ENCODE measurements at regions not wholly inside any gene's neighbourhood (a gene's known extent, or its start where the extent isn't known, plus 50 kb on each side); places are given as distances from the start of the nearest gene placed in this dataset.
"Not testable (repeated sequence)": the region's sequence is repeated elsewhere in the genome, so short reads cannot be mapped to it uniquely, and the experiment has no call there.

DNA sequence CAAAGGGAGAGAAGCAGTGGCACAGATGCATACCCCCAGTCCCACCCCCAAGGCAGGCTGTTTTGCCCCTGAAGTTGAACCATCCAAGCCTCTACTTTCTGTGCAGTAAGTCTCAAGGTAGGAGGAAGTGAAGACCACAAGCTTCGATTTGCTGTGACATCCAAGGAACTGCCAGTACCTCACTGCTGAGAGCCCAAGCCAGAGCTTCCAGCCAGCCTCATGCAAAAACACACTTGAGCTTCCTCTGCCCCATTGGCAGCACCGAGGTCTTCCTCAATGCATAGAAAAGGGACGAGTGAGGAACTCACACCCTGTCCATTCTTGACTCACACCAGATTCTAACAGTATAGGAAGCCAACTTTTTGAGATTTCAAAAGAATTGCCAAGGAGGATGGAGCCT is 311.7 kb downstream of the BCL2L11 start:
- not testable (repeated sequence) for DNase-seq

DNA sequence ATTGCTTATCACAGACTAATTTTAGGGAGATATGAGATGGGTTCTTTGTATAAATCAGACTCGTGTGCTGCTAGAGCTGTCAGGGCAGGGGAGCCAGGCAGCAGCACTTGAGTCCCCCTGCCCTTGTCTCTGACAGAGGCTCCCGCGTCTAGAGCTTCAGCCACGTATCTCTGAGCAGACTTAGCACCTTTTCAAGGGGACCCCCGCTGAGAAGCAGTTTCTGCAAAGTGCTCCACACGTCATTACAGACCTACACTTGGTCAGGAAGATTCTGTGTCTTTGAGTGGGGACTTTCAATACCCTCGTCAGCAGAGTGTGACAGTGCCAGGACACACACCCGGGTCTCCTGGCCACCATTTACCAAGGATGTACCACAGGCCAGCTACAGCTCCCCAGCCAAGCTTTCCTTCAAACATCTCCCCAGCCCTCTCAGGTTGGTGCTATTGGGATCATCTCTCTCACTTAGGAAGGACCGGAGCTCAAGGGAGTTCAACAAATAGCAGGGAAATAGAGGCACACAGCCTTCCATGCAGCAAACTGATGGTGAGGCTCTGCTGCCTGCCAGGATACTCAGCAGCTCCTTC is 312.3 kb downstream of the BCL2L11 start:
- not testable (repeated sequence) for DNase-seq

DNA sequence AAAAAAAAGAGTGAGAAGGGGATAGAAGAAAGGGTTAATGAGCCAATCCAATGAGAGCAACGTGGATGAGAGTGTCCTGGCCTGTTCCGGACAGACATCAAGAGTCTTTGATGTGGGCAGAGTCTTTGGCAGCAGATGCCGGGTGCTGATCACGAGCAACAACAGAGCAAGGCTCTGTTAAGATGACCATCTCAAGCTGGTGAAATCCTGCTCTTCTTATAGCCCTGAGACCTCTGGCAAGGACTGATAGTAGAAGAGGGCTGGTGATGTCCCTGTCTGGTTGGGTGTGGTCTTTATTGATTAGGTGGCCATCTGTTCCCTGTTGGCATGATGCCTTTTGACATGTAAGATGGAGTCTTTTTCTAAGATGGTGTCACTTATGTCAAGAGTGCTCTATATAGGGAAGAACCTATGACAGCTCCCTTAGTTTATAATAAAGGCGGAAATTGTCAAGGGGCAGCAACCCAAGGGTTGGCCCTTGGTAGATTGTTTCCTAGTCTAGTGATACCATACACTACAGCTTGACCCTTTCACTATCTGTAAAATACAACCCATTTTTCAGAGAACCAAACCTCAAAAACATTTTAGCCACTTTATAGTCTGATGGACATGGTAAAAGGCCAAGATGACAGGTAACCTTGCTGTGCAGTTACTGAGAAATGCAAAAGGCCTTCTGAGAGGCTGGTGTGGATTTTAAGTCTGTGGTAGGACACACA is 313.3 kb downstream of the BCL2L11 start:
- DNase-seq: not testable (repeated sequence)

DNA sequence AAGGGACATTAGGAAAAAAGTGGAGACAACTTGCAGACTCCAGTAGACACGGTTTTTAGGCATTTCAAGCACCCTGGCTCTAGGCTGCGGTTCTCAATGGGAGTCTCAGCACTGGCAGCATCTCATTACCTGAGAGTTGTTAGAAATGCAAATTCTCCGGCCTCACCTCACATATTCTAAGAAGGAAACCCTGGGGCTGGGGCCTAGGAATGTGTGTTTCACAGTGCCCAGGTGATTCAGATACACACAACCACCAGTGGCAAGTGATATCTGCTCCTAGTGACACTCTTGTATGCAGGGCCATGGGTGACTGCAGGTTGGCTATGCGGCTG is 313.9 kb downstream of the BCL2L11 start:
- DNase-seq: not testable (repeated sequence)

DNA sequence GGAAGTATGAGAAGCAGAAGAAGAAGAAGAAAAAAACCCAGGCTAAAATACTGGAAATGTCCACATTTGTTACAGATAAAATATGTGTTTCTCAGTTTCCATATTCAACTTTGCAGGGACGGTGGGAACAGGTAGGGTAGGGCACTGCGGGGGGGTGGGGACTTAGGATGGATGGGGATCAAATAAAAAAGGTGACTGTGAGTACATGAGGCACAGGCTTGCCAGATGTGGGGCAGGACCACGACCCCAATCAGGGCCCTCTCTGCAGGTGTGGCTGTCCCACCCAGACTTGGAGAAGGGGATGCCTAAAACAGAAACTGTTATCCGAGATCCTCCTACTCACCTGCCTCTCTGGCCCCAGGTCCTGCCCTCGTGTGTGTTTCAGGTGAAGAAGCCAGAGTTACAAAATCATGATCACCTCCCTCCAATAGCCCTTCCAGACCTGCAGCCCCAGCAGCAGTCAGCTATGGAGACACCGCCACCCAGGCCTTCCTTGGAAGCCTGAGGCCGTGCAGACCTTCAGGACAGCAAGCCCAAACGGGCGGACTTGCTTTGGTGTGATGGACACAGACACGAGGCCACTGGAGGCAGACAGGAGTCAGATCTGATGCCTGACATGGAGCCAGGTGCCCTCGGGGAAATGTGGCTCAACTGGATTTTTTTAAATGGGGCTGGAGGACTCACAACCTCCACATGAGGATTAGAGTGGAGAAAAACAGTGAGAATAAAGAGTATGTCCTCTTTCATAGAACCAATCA is 315.0 kb downstream of the BCL2L11 start:
- DNase-seq: not testable (repeated sequence)

DNA sequence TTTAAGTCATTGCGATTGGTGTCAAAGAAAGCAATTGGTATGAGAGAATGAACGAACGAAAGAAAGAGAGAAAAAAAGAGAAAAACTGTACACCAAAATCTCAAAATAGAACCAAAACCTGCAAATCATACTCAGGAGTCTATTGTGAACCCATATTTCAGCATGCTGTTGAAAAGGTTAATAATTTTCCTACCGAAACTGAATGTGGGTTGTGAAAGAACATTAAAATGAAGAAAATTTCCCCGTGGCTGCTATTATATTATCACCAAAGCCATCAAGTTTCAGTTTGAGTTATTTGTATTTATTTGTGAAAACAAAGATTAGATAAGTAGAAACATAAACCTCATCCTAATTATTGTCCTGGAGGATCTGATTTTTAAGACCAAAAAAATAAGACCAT is 315.7 kb downstream of the BCL2L11 start:
- not testable (repeated sequence) for DNase-seq

DNA sequence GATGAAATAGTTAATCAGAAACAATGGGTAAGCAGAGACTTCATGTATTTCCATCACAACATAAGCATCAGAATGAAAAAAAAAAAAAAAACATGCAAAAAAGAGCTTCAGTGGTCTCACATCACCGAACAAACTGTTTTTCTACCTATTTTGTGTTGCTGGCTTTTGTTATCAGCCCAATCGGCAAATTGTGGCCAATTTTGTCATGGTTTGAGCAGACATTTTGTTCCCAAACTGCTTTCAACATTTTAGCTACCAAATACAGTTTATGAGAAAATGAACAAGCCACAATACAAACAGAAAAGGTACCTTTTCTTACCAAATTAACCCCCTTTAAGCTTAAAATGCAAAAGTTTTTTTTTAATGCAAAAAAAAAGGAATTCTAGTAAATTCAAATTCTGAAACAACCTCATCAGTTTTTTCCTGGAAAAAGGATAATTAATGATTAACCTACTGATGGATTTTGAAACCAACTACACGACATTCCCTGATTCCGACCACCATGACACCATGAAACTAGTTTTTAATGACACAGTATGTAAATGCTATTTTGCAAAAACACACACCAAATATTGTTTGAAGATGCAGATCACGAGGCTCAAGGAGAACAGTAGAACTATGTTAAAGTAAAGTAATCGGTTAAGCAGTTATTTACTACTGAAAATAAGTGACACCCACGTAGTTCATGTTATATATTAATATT is 316.7 kb downstream of the BCL2L11 start:
- DNase-seq: not testable (repeated sequence)

DNA sequence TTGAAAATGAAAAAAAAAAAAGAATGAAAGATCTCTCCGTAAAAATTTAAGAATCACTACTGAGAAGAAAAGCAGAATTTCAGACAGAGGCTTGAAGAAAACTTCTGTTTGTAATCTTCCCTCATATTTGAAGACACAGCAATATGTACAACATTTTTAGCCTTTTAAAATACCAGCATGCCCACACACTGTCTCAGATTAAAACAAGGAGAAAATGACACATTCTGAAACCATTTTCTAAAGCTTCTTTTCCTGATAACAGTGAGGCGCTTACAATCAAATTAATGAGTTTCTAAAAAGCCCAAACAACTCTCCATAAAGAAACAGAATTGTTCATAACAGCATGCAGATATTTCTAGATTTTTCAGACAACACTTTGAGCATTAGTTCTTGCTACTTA is 317.4 kb downstream of the BCL2L11 start:
- not testable (repeated sequence) for DNase-seq

DNA sequence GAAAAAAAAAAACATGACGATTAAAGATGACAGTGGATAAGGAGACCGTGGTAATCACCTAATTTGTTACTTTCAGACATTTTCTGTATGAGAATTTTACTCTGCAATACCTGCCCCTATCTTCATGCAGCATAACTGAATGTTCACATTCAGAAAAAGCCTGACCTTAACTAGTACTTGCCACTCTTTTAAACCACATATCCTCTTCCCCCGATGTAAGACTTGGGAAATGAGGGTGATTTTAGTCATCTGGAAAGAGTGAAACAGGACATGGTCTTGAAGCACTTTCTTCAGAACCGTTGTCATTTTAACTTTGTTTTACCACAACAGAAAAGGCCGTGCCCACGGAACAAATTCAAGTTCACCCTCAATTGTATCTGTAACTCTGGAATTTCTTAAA is 318.5 kb downstream of the BCL2L11 start:
- not testable (repeated sequence) for DNase-seq

DNA sequence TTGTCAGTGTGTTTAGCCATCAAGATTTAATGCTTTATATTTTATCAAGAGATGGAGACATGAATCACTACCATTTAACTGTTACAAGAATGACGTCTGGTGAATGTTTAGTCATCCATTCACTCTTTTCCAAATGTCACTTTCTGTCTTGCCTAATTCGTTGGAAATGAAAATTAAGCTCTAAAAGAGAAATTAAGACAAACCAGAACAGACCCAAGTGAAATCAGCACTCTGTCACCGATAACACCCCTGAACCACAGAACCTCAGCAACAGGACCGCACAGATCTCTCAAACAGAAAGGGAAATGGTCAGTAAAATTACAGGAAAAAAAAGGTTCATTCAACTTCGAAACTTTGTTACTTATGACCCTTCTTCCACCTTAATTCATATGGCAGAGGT is 320.9 kb downstream of the BCL2L11 start:
- DNase-seq: not testable (repeated sequence)

DNA sequence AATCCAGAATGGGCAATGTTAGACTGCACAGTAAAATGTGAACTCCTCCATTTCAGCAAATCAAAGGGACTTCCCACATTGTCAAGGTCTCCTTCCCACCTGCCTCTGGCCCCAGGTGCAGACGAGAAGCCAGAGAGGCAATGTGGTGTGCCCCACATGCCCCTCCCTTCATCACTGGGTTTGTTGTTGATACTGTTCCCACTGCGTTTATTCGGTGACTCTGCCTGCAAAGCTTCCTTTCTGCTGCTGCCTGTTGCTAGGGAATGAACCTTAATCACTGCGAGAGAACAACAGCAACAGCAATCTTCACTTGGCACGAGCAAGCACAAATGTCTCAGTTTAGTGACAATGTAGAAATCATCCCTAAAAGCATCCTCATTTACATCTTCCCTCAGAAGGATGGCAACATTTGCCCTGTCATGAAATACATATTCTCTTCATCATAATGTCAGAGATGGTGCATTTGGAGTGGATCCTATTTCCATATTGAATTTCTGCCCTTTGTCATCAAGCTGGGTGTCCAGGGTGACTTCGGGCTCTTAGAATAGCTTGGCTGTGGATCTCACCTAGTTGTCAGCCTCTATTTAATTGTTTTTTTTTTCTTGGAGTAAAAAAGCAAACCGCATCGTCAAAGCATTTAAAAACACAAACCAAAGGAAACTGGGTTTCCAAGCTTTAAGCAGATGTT is 322.2 kb downstream of the BCL2L11 start:
- not testable (repeated sequence) for DNase-seq

DNA sequence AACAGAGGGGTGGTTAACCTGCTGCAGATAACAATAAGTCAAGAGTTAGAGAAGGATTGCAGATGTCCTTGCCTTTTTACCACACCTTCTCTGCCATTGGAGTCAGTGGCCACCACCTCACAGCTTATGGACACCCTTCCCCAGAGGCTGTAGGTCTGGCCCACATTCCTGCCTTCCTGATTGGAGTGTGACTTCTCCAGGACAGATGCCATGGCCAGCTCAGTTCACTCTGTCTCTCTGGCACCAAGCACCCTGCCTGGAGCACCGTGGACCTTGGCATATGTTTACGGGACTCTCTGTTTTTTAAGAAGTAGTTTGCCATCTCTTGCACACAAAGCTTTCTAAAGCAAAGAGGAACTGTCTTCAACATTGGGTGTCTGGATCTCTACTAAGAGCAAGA is 323.8 kb downstream of the BCL2L11 start:
- not testable (repeated sequence) for DNase-seq

DNA sequence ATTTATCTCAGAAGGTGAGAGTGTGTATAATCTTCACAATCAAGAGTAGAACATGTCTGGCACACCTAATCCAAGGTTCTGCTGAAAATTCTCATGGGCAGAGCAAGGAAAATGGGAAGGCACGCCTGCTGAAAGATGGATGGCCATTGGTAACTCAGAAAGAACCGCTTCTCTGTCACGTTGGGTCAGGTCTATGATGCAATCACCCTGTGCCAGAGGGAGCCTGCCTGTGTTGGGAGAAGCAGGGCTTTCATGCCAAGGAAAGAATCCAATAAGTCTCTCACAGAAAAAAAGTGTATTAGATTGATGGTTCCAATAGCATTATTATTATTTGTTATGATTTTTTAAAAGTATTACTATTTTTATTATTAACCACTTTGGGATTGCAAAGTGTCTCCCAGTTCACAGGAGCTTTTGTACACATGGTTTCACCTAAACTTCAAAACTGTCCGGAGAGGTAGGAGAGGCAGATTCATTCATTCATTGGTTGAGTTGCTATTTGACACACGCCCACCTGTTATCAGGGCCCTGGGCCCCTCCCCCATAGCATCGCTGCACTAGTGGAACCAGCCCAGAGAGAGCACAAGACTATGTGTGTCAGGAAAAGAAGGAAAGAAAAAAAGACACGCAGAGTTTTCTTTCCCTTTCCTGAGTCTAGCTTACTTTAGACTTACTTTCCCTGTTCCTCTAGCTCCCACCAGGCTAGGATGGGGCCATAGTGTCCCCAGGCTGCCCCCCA is 324.6 kb downstream of the BCL2L11 start:
- DNase-seq: not testable (repeated sequence)

DNA sequence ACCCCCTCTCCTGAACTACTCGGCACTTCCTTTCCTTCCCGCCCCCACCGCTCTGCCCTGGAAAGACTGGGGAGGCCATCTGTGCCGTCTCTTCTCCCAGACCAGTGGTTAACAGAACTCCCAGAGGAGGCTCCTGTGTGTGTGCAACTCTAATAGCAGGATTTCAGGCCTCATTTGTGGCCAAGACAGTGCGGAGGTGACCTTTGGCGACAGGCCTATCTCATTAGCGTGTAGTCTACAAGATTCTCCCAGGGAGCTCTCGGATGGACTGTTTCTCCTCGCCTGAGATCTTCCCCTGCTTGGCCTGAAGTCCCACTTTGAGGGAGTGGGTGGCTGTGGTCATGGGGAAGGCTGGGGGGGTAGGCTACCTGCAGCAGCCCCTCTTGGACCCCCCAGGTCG is 325.2 kb downstream of the BCL2L11 start:
- not testable (repeated sequence) for DNase-seq

DNA sequence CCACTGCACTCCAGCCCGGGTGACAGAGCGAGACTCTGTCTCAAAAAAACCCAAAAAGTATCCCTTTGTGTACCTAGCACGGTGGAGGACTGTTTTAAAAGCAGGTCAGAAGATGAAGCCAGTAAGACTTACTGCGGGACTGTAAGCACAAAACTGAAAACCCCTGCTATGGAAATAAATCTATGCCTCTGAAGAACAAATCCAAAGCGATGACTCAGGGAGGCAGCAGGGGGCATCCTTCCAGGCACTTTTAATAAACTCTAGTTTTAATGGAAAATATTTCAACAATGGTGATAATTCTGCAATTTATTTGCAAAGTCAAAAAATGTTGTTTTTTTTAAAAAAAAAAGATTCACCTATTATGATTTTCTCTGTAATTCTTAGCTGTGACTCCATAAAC is 326.8 kb downstream of the BCL2L11 start:
- not testable (repeated sequence) for DNase-seq

DNA sequence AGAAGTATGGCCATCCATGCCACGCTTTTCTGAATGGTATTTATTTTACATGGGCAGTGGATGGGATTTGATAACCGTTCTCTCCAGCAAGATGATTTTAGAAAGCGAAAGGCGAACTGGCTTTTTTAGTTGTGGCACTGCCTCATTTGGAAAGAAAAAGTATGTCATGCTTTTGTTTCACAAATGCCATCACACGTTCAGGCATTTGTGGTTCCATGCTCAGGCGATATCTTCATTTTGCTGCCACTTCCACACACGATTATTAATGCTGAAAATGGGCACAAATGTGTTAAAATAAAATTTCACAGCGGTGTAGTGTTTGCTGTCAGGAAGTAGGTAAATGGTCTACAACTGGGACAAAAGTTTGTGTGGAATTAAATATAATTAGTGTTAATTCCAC is 328.1 kb downstream of the BCL2L11 start:
- not testable (repeated sequence) for DNase-seq

DNA sequence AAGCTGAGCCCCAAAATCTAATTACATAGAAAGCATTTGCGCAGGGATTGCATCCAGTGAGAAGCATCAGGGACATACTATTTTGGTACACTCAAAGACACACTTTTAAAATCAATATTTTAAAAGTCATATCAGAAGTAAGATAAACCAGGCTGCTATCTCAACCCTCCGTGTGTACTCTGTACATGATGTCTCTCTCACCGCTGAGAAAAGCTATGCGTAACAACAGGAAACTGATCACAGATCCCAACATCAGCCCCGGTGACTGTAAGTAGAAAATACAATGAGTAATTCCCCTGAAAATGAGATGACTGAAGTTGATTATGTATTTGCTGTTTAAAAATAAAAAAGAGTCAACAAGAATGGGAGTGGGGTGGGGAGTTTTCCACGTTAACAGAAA is 329.8 kb downstream of the BCL2L11 start:
- DNase-seq: not testable (repeated sequence)

DNA sequence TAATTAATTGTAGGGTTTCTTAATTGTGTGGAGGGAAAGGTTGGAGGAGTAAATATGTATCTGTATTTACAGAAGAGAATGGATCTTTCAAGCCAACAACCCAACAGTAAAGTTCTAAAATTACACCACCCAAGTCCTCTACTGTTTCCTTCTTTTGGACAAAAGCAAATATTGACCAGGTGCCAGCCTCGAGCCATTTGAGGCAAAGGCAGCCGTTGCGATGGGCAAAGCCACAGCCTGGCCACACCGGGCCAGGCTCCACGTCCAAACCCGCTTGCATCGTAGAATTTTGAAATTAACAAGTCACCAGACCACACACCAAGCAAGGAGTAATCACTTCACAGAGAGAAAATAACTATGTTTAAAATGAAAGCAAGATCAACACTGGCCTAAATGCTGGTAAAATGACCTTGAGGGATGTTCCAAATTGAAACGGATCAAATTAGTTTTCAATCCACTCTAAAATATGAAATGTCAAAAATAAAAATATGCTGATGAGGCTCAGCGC is 331.0 kb downstream of the BCL2L11 start:
- not testable (repeated sequence) for DNase-seq

DNA sequence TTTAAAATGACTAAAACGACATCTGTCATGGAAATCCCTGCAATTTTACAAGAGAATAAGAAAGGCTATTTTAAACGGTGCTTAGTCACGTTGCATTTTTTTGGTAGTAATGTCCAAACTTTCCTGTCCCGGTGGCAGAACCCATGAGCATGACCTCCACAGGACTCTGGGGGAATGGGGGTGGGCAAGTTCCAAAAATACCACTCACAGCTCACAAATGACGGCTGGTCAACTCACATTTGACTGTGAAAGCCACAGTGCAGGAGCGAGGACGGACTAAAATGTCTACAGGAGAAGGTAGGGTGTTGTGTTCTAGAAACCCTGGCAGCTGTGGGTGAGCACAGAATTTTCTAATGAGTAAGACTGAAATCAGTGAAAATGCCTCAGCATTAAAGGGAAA is 331.5 kb downstream of the BCL2L11 start:
- not testable (repeated sequence) for DNase-seq

DNA sequence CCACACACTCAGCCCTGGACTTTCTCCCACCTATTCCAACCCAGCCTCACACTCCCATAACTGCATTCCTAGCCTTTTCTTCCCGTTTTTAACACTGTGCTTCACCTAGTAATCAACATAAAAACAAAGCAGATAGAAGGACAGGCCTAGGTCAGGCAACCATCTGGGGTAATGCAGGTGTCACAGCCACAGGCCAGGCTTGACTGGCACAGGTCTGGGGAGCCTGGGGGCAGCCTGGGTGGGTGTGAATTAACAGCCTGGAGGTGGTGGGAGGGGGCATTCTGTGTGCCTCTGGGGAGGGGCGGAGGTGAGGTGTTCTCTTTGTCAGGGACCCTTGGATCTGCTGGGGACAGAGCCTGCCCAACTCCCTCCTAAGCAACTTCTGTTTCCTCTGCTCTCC is 332.6 kb downstream of the BCL2L11 start:
- not testable (repeated sequence) for DNase-seq

DNA sequence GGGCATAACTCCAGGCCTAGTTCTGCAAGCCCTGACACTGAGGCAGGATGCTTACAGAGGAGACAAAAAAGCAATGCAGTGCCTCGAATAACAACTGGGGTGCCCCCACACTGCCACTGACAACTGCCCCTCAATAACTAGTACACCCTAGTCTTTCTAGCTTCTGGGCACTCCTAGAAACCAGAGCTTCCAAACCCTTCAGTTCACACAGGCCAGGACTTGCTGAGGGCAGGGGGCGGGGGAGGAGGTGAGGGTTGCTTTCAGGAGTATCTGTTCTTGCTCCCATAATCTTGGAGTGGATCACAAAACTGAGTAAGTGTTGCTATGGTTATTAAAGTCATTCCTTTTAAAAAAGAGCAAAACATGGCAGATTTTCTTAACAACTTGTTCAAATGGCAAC is 333.1 kb downstream of the BCL2L11 start:
- DNase-seq: not testable (repeated sequence)

DNA sequence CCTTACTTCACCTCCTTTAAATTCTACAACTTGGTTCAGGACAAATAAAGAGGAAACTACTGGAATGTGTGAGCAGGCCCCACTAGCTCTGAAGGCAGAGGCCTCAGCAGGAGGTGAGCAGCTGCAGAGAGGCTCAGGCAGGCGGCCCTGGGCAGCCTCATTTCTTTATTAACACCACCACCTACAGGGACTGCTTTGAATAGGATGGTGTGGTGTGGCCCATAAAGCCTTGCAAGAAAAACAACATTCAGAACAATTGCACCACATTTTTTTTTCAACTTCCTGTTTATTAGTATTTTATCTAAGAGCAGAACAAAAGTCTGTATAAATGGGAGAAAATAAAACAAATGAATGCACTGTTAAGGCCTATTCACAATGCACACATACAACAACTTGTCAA is 333.7 kb downstream of the BCL2L11 start:
- peak; percentile 16 for DNase-seq
